A549 (cell line): ENCODE measurements at regions not wholly inside any gene's neighbourhood (a gene's known extent, or its start where the extent isn't known, plus 50 kb on each side); places are given as distances from the start of the nearest gene placed in this dataset.

ENCODE experiments used
- EP300 ChIP-seq, 2 experiments: fragments of >200 bp; sonication (Bioruptor Twin); formaldehyde crosslinking; IDR thresholded peaks; 2 replicates in 1 of 2; 3 replicates in 1 of 2; pipeline ENCODE4 v1.6.1; 2016 to 2017
- JUNB ChIP-seq: fragments of >200 bp; sonication (Bioruptor Twin); formaldehyde crosslinking; IDR thresholded peaks from 2 replicates; pipeline ENCODE4 v1.6.1; 2016
- KDM1A ChIP-seq: fragments of 200-600 bp; sonication (generic); IDR thresholded peaks from 2 replicates; pipeline ENCODE4 v1.6.1; 2016; ENCODE audit warnings: low read depth, mild to moderate bottlenecking
- KDM5A ChIP-seq: fragments of 200-600 bp; sonication (generic); IDR thresholded peaks from 2 replicates; pipeline ENCODE4 v1.6.1; 2016; ENCODE audit warnings: antibody characterized with exemption, mild to moderate bottlenecking
- MAFK ChIP-seq: fragments of 450-650 bp; IDR thresholded peaks from 2 replicates; pipeline ENCODE4 v1.6.1; 2014; ENCODE audit not compliant: partially characterized antibody
- MYC ChIP-seq: IDR thresholded peaks from 2 replicates; pipeline ENCODE4 v1.6.1; 2012; ENCODE audit warnings: mild to moderate bottlenecking, inconsistent platforms, low read length, improper control_type of control experiment, borderline replicate concordance
- POLR2A ChIP-seq: IDR thresholded peaks from 2 replicates; pipeline ENCODE4 v1.6.1; 2012; ENCODE audit warnings: mild to moderate bottlenecking, low read length
- RAD21 ChIP-seq, 2 experiments: fragments of >200 bp in 1 of 2; sonication (Bioruptor Twin) in 1 of 2; formaldehyde crosslinking in 1 of 2; IDR thresholded peaks in 1 of 2; conservative IDR thresholded peaks in 1 of 2; 2 replicates in 1 of 2; 3 replicates in 1 of 2; pipeline ENCODE4 v1.6.1; 2012 to 2018; ENCODE audit warnings: inconsistent platforms in 1 of 2
- TF ChIP-seq, protein P1 (sequence below): IDR thresholded peaks from 2 replicates; pipeline ENCODE4 v1.6.1; 2012
- TF ChIP-seq, protein P2 (sequence below): IDR thresholded peaks from 2 replicates; pipeline ENCODE4 v1.6.1; 2012; ENCODE audit warnings: low read depth, borderline replicate concordance
- TF ChIP-seq, protein P3 (sequence below): fragments of >200 bp; sonication (Bioruptor Twin); formaldehyde crosslinking; IDR thresholded peaks from 3 replicates; pipeline ENCODE4 v1.5.1; 2016
- TF ChIP-seq, protein P4 (sequence below): fragments of 200-600 bp; sonication (generic); IDR thresholded peaks from 2 replicates; pipeline ENCODE4 v1.6.1; 2016; ENCODE audit warnings: antibody characterized with exemption, mild to moderate bottlenecking, moderate library complexity

DNA sequence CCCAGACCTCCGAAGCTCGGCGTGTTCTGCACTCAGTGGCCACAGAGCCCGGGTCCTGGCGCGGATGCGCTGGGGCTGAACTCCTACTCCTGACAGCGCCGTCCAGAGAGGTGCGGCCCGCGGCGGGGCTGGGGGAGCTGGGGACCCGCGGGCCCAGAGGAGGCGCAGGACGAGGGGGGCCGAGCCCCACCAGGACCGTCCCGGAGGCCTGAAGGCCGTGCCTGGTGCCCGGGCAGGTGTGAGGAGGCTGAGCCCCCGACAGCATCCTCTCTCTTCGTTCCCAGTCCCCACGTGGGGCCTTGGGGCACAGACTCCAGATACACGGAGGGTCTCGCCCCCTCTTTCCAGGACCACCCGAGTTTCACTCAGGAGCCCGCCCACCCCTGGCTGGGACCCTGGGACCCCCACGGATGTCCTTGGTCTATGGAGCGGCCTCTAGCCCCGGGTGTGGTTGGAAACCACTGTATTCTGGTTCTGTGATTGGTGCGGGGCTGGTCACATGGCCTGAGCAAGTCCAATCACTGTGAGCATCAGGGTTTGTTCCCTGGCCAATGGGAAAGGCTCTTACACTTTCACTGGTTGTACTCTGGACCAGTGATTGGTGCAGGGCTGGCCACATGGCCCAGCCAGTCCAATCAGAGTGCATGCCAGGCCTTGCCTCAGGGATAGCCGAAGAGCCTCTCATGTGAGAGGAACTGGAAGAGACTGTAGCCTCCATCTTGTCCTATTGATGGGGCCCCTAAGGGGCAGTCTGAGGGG is 217.6 kb upstream of the SFSWAP start:
- TF ChIP-seq, protein P1, sequence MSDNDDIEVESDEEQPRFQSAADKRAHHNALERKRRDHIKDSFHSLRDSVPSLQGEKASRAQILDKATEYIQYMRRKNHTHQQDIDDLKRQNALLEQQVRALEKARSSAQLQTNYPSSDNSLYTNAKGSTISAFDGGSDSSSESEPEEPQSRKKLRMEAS: no peak
- TF ChIP-seq, protein P2, sequence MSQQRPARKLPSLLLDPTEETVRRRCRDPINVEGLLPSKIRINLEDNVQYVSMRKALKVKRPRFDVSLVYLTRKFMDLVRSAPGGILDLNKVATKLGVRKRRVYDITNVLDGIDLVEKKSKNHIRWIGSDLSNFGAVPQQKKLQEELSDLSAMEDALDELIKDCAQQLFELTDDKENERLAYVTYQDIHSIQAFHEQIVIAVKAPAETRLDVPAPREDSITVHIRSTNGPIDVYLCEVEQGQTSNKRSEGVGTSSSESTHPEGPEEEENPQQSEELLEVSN: no peak
- TF ChIP-seq, protein P3, sequence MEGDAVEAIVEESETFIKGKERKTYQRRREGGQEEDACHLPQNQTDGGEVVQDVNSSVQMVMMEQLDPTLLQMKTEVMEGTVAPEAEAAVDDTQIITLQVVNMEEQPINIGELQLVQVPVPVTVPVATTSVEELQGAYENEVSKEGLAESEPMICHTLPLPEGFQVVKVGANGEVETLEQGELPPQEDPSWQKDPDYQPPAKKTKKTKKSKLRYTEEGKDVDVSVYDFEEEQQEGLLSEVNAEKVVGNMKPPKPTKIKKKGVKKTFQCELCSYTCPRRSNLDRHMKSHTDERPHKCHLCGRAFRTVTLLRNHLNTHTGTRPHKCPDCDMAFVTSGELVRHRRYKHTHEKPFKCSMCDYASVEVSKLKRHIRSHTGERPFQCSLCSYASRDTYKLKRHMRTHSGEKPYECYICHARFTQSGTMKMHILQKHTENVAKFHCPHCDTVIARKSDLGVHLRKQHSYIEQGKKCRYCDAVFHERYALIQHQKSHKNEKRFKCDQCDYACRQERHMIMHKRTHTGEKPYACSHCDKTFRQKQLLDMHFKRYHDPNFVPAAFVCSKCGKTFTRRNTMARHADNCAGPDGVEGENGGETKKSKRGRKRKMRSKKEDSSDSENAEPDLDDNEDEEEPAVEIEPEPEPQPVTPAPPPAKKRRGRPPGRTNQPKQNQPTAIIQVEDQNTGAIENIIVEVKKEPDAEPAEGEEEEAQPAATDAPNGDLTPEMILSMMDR: no peak
- TF ChIP-seq POLR2A (no peak), KDM5A (no peak), MAFK (no peak), JUNB (no peak), KDM1A (no peak), MYC (no peak), EP300 (IDR thresholded peaks at IDR 0.05) (no peak), RAD21 (conservative IDR thresholded peaks at IDR 0.05 in 1 of 2, IDR thresholded peaks at IDR 0.05 in 1 of 2) (no peak)
- TF ChIP-seq, protein P4, sequence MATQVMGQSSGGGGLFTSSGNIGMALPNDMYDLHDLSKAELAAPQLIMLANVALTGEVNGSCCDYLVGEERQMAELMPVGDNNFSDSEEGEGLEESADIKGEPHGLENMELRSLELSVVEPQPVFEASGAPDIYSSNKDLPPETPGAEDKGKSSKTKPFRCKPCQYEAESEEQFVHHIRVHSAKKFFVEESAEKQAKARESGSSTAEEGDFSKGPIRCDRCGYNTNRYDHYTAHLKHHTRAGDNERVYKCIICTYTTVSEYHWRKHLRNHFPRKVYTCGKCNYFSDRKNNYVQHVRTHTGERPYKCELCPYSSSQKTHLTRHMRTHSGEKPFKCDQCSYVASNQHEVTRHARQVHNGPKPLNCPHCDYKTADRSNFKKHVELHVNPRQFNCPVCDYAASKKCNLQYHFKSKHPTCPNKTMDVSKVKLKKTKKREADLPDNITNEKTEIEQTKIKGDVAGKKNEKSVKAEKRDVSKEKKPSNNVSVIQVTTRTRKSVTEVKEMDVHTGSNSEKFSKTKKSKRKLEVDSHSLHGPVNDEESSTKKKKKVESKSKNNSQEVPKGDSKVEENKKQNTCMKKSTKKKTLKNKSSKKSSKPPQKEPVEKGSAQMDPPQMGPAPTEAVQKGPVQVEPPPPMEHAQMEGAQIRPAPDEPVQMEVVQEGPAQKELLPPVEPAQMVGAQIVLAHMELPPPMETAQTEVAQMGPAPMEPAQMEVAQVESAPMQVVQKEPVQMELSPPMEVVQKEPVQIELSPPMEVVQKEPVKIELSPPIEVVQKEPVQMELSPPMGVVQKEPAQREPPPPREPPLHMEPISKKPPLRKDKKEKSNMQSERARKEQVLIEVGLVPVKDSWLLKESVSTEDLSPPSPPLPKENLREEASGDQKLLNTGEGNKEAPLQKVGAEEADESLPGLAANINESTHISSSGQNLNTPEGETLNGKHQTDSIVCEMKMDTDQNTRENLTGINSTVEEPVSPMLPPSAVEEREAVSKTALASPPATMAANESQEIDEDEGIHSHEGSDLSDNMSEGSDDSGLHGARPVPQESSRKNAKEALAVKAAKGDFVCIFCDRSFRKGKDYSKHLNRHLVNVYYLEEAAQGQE: no peak
